GM21717 (cell line): ENCODE measurements at regions not wholly inside any gene's neighbourhood (a gene's known extent, or its start where the extent isn't known, plus 50 kb on each side); places are given as distances from the start of the nearest gene placed in this dataset.
"Not testable (repeated sequence)": the region's sequence is repeated elsewhere in the genome, so short reads cannot be mapped to it uniquely, and the experiment has no call there.

Source experiments
- ATAC-seq: cut with Tn5 transposase; IDR thresholded peaks from one replicate; pipeline ENCODE4 v1.9.1; 2021; ENCODE audit warnings: mild to moderate bottlenecking, moderate library complexity; ENCODE audit not compliant: unreplicated experiment

DNA sequence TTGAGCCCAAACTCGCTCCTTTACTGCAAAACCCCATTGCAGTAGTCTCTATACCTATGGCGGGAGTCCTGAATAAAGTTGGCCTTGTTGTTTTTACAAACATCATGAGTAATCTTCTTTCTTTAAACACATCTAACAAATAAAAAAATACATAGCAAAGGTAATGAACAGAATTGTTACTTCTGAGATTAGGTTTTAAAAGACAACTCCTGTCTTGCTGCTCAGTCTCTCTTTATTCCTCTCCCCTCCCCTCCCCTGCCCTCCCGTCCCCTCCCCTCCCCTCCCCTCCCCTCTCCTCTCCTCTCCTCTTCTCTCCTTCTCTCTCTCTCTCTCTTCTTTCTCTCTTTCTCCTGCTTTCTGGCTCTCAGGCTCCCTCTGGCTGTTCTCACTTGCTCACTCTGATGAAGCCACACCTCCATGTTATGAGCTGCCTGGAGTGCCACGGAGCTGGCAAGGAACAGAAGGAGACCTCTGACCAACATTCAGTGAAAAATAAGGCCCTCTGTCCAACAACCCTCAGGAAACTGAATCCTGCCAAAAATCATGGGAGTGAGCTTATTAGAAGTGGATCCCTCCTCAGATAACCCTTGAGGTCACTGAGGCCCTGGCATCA is 300.7 kb upstream of the MIR17HG start:
- ATAC-seq, result no peak

DNA sequence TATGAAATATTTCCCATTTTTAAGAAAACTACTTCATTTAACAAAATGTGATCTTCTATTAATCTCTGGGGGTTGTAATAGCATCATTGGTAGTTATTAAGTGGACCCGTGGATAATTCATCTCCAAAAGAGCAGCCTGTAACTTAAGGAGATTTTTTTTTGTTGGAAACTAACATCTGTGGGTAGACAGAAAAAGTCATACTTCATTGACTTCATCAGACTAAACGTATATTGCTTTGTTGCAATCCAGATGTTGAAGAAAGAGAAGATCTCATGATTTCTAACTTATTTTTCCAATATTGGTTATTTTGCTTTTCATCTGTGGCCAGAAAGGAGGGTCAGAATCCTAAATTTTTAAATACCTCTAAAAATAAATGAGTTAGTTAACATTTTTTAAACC is 296.5 kb upstream of the MIR17HG start:
- no peak for ATAC-seq

DNA sequence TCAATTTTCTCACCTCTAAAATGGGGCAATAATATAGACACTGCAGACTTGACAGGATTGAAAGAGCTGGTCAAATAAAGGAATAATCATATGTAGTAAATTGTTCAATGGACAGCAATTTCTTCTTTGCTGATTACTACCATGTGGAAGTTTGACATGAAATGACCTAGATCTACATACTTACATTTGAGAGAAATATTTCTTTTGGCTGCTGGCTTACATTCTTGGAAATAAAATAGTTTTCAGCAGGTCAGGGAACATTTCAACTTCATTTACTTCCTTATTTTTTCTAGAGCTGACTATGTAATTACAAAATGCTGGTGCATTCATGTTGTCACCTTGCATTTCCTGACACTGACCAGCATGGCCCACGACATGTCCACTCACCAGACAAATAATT is 294.6 kb upstream of the MIR17HG start:
- ATAC-seq, result no peak

DNA sequence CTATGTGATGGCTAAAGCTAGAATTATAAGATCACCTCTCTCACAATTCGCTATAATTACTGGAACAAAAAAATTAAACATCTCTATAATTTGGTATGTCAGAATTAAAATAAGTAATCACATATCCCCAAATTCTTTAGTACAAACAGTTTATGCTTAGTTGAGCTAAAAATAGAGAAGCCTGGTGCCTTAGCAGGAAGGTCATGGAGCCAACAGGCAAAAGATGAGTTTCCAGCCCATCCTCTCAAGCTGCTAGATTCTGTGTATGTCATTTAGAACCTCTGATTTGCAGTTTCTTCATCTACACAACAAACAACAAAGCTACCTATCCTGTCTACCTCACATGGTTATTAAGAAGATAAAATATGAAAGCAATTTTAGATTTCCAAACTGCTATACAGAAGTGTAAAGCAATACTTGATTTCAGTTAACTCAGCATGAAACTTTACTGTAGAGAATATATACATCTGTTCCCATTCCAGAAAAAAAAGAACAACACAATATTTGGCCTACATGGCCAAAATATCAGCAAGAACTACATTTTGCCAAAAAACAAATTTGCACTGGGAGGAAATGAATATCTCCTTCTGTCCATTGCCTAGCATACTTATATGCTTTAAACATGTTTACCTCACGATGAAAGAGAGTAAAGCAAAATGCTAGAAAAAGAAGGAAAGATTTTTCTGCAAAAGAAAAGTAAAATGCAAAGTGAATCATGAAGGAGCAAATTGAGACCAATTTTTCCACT is 294.0 kb upstream of the MIR17HG start:
- no peak for ATAC-seq

DNA sequence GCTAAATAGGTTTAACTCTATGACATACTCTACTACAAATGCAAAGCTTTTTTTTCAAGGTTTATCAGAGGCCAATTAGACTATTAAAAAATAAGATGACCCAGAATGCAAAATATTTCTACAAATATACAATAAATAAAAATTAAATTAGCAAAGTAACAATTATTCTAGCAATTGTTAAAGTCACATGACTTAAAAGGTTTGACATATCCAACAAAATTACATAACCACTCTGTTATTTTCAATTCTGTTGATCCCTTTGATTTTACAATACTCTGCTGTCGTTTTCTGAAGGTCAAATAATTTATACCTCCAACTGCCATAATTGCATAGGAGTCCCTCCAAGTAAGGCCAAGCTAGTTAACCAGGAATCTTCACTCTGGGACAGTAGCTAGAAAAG is 292.6 kb upstream of the MIR17HG start:
- ATAC-seq, result no peak

DNA sequence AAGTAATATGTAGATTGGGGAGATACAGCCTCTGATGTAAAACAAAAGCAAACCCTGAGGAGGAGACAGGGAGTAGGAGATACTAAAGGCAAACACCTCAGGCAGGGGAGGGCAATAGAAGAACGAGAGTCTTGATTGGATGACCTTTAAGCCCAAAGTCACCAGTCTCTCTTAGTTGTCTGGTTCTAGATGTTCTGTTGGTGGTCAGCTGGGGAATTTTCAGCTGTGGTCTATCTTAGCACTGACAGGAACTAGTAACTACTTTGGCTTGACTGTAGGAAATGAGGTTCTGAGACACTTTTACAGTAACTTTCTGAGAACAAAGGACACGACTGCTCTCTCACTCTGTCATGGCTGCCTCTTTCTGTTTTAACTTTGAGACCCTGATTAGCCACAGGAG is 290.7 kb upstream of the MIR17HG start:
- peak; percentile 66 for ATAC-seq

DNA sequence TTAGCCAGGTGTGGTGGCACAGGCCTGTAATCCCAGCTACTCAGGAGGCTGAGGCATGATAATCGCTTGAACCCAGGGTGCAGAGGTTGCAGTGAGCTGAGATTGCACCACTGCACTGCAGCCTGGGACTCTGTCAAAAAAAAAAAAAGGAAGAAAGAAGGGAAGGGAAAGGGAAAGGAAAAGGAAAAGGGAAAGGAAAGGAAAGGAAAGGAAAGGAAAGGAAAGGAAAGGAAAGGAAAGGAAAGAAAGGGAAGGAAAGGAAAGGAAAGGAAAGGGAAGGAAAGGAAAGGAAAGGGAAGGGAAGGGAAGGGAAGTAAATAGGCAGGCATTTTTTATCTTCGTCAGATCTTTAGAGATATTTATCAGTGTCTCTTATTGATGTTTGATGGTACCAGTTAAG is 290.0 kb upstream of the MIR17HG start:
- ATAC-seq, result not testable (repeated sequence)

DNA sequence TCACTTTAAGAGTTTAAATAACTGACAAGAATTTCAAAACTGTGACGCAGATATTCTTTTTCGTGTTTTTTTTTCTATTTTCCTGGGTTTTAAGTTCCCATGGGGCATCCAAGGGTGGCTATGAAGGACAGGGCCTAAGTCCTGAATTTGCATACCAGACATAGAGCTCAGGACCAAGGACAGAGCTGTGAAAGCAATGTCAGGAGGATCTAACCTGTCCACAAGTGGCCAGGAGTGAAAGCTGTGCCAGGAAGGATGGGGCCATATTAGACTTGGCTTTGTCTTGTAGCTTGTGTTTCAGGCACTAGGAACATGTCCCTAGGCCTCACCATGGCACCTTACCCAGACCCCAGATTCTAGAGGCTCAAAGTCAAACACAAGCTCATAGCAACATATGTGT is 289.4 kb upstream of the MIR17HG start:
- ATAC-seq, result no peak

DNA sequence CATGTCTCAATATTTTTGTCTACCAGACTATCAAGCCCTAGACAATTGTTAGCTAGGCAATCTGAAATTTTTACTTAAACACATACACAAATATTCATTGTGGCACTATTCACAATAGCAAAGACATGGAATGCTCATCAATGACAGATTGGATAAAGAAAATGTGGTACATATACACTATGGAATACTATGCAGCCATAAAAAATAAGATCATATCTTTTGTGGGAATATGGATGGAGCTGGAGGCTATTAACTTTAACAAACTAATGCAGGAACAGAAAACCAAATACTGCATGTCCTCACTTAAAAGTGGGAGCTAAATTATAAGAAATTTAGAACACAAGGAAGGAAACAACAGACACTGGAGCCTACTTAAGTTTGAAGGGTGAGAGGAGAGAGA is 288.6 kb upstream of the MIR17HG start:
- ATAC-seq, result no peak

DNA sequence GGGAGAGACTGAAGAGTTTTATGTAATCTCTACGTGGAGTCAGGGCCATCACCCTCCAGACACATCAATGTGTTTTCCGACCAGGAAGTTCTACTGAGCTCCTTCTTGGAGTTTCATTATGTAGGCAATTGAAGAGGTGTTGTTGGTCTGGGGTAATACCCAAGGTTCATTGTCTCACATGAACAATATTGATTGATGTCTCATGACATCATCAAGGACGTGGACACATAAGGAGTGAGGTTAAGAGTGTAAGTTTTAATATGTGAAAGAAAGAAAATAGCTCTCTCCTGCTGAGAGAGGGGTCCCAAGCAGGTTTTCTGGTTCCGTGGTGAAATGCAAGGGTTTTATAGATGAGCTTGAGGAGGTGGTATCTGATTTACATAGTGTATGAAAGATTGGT is 280.7 kb upstream of the MIR17HG start:
- no peak for ATAC-seq

DNA sequence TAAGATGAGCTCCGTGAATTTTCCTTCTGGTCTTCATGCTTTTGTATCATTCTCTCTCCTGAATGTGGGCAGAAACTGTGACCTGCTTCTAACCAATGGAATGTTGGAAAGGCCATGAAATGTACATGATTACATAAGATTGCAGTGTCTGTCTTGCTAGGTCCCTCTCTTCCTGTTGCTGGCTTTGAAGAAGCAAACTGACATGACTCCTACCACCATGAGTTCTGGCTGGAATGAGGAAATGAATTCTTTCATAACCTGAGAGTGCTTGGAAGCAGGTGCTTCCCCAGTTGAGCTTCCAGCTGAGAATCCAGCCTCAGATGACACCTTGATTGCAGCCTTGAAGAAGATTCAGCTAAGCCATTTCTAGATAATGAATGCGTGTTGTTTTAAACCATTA is 275.0 kb upstream of the MIR17HG start:
- ATAC-seq, result no peak

DNA sequence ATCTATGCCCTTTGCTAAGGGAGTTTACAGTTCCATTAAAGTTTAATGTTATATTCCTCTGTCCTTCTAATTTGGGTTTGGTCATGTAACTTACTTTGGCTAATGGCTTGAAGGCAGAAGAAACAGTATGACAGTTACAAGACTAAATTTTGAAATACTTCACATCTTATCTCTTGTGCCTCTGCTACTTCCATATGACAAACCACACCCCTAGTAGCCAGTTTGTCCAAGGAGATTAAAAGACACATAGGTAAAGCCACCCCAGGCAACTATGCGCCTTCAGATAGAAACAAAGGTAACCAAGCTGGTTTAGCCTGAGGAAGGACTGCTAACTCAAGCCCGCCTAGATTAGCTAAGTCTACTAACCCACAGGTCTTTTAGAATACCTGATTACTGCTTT is 273.4 kb upstream of the MIR17HG start:
- ATAC-seq, result no peak

DNA sequence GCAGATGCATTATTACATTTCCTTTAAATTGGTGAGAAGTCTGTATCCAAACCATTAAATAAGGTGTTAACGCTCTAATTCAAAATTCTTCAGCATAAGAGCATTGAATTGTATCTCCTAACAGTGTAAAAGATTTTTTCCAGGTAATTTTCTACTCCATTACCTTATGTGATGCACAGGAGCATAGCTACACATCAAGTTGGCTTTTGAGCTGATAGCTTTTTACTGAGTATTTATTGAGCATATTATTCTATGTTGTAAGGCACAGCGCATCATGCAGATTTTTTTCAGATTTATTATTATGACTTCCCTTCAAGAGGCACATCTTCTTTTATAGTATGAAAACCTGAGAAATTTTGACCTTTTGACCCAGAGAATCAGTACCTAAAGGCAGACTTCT is 270.7 kb upstream of the MIR17HG start:
- no peak for ATAC-seq

DNA sequence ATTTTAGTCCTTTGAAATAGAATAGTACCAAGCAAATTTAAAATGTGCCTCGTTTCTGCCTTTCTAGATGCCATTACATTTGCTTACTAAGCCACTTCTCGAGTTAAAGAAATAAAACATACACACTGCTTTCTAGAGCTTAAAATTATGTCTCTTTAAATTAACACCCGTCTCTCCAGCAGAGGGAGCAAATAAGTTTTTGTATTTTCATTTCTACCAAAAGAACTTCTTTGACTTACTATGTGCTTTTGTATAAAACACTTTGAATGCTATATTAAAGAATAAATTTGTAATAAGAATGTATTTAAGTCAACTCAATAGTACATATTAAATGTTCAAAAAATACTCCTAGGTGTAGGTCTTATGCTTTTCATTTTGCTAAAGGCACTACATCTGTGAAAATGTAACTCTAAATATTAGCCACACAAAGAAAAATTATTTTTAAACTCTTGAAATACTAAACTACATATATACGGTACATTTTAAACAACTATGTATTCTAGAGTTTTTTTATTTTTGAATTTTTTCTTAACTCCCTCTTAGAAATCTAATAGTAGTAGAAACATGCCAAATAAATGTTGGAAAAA is 269.3 kb upstream of the MIR17HG start:
- no peak for ATAC-seq

DNA sequence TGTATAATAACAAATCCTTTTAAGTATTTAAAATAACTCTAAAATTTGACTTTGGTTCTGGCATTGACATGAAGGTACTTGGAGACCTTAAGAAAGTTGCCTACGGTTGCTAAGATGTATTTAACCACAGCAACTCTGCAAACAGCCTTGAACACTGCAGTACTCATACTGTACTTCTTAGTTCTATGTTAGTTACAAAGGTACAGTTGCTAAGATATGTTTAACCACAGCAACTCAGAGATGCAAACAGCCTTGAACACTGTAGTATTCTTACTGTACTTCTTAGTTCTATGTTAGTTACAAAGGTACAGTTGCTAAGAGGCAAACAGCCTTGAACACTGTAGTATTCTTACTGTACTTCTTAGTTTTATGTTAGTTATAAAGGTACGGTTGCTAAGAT is 268.3 kb upstream of the MIR17HG start:
- ATAC-seq, result no peak

DNA sequence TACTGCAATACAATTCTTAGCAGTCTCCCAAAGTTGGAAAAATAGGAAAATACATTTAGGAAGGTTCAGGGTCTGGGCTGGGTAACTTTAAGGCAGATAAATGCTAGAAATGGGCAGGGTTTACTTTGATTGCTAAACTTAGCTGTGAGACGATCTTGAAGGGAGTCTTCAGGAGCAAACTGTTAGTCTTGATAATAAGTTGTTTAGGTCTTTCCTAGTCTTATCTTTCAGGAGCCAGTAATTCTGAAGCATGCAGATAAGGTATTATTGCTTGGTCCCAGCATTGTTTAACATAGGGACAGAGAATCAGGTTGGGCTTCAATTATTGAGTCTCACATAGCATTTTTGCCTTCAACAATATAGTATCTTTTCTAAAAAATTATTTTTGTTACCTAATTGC is 262.4 kb upstream of the MIR17HG start:
- no peak for ATAC-seq

DNA sequence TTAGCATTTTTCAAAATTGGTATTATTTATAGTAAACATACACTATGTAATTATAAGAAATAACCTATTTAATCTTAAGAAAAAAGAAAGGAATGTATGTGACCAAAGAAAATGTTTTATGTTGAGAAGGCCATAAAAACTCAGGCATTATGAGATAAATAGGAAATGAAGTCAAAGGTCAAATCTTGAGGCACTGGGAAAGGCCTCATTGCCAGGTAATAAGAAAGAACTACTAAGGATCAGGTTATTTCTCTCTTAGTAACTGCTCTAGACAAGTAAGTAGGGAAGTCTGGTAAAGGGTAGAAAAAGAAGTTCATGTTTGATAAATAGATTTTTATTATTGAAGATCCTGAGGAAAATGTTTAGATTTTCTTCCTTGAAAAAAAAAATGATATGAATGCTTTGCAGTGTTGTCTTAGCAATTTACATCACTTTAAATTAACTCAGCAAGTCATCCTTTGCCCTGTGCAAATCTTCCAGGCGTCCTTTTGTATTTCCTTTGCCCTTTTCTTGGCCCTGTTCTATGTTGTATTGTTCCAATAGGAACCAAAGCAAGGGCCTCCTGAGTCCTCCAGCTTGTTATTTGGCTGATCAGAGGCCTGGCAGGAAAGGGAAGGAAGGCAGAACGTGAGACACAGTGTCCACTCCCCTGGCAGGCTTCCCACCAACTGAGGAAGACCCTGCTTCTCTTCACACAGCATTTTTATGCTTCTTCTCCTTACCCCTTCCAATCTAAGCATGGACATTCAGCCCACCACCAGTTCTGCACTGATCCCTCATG is 260.4 kb upstream of the MIR17HG start:
- ATAC-seq, result no peak

DNA sequence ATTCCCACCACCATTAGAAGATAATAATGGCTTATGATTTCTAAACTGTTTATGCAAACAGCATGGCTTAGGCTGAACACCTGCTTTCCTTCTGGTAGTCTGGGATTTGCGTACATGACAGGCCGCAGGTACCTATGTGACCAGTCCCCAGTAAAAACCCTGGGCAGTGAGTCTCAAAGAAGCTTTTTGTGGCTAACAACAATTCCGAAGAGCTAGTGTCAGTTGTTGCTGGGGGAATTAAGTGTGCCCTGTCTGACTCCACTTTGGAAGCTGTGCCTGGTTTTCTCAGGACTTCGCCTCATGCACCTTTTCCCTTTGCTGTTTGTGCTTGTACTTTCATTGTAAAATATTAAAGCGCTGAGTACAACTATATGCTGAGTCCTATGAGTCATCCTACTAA is 250.2 kb upstream of the MIR17HG start:
- no peak for ATAC-seq

DNA sequence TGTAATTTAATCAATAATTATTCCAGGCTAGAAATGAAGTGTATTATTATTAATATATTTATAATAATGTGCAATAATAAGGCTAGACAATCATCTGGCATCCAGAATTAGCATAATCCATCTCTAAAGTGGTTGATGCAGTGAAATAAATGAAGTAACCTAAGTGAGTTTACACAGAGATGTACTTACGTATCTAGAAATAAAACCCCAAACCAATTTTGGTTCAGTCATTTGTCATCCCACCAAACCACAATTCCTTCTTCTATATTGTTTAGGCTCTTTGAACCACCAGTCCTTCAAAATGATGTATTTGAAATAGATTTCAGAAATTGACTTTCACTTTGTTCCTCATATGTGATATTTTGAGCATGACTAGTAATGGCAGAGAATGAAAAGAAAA is 247.6 kb upstream of the MIR17HG start:
- no peak for ATAC-seq

DNA sequence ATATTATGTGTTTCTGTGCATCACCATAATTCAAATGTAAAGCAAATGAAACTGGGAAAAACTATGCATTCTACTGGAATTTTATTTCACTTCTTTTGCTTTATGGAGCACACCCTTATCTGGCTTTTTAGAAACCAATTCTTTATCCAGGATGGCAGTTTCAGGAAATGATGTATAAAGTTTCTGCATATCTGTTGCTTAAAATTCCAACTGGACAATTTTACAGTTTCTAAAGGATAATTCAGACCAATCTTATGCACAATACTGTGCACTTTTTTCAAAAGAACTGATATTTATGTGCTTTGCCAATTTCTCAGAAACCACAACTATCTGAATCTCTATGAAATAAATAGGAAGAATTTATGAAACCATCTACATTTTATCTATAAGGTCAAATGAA is 246.5 kb upstream of the MIR17HG start:
- ATAC-seq, result no peak

DNA sequence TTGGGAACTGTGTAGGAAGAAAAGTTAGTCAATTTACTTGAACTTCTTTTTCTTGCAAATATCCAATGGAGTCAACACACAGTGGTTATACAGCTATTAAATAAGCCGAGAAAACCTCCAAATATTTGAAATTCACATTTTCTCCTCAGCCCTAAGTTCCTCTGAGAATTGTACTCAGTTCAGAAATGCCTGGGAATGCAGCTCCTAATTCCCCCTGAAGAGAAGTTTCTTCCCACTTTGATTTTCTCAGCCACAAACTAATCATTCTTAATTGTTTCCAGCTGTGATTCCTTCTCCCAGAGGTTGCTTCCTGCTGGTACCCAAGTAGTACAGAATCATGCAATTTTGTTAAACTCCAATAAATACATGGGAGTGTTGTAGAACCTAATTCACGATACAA is 246.1 kb upstream of the MIR17HG start:
- ATAC-seq, result no peak

DNA sequence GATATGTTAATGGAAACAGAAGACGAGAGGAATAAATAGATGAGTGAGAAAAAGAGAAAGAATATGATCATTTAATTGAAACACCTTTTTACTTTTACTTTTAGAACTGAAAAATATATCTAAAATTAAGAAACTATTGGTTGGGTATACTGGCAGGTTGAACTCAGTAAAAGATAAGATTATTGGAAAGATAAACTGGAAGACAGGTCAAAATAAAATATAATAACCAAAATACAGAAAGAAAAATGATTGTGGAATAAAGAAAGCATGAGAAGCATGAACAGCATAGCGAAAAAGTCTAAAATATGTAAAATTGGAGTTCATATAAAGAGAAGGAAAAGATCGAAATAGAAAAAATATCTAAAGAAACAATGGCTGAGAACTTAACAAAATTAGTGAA is 242.2 kb upstream of the MIR17HG start:
- ATAC-seq, result no peak
